Esophagus muscularis mucosa (tissue), 4 donors: ENCODE measurements at regions not wholly inside any gene's neighbourhood (a gene's known extent, or its start where the extent isn't known, plus 50 kb on each side); places are given as distances from the start of the nearest gene placed in this dataset.

Source experiments
- EP300 ChIP-seq: sonication (generic); formaldehyde crosslinking; IDR thresholded peaks from one replicate; pipeline ENCODE4 v1.6.1; 2017; ENCODE audit warnings: antibody characterized with exemption
- POLR2A ChIP-seq: fragments of 450-650 bp; IDR thresholded peaks from one replicate; pipeline ENCODE4 v1.6.1; 2017; ENCODE audit warnings: antibody characterized with exemption, moderate library complexity, mild to moderate bottlenecking, low read depth
- POLR2AphosphoS5 ChIP-seq, 2 donors: sonication (generic); formaldehyde crosslinking; IDR thresholded peaks; one replicate each; pipeline ENCODE4 v1.6.1; 2017; ENCODE audit warnings: antibody characterized with exemption in 2 of 2
- TF ChIP-seq, protein P1 (sequence below), 3 experiments: fragments of 200-600 bp in 2 of 3; fragments of 450-650 bp in 1 of 3; sonication (generic) in 2 of 3; IDR thresholded peaks; one replicate each; pipeline ENCODE4 v1.5.1; 2017 to 2019; ENCODE audit warnings: antibody characterized with exemption in 3 of 3, mild to moderate bottlenecking in 2 of 3, moderate library complexity in 1 of 3

DNA sequence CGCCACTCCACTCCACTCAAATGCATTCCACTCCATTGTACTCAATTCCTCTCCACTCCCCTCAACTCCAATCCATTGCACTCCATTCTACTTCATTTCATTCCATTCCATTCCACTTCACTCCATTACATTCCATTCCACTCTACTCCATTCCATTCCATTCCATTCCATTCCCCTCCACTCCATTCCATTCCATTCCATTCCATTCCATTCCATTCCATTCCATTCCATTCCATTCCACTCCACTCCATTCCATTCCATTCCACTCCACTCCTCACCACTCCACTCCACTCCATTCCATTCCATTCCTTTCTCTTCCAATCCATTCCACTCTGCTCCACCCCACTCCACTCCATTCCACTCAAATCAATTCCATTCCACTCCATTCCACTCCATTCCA lies 1459.9 kb downstream of the TSPY10 start:
- TF ChIP-seq, protein P1, sequence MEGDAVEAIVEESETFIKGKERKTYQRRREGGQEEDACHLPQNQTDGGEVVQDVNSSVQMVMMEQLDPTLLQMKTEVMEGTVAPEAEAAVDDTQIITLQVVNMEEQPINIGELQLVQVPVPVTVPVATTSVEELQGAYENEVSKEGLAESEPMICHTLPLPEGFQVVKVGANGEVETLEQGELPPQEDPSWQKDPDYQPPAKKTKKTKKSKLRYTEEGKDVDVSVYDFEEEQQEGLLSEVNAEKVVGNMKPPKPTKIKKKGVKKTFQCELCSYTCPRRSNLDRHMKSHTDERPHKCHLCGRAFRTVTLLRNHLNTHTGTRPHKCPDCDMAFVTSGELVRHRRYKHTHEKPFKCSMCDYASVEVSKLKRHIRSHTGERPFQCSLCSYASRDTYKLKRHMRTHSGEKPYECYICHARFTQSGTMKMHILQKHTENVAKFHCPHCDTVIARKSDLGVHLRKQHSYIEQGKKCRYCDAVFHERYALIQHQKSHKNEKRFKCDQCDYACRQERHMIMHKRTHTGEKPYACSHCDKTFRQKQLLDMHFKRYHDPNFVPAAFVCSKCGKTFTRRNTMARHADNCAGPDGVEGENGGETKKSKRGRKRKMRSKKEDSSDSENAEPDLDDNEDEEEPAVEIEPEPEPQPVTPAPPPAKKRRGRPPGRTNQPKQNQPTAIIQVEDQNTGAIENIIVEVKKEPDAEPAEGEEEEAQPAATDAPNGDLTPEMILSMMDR (IDR thresholded peaks at IDR 0.05): no peak
- TF ChIP-seq POLR2A (no peak), POLR2AphosphoS5 (IDR thresholded peaks at IDR 0.05) (no peak), EP300 (no peak)
